Cerebellar nuclear complex (tissue), 1 donor: ENCODE measurements at regions not wholly inside any gene's neighbourhood (a gene's known extent, or its start where the extent isn't known, plus 50 kb on each side); places are given as distances from the start of the nearest gene placed in this dataset.
"Not testable (repeated sequence)": the region's sequence is repeated elsewhere in the genome, so short reads cannot be mapped to it uniquely, and the experiment has no call there.

ENCODE experiments used
- DNase-seq, 2 experiments: peaks; one replicate each; lab custom pipeline; 2025; lab: John Stamatoyannopoulos, UW

GRCh38 chr5:104891596-104891995 lies 1329.0 kb upstream of the NUDT12 start:
- DNase-seq: no peak

- no peak for DNase-seq
Observed at GRCh38 chr5:104890767-104891166, 1328.2 kb upstream of the NUDT12 start.

GRCh38 chr5:104859437-104859836 lies 1296.8 kb upstream of the NUDT12 start:
- no peak for DNase-seq

GRCh38 chr5:104852099-104852498 lies 1289.5 kb upstream of the NUDT12 start:
- not testable (repeated sequence) for DNase-seq

GRCh38 chr5:104845541-104845940 lies 1283.0 kb upstream of the NUDT12 start:
- DNase-seq: no peak

GRCh38 chr5:104843822-104844221 lies 1281.2 kb upstream of the NUDT12 start:
- no peak for DNase-seq

GRCh38 chr5:104840284-104840683 lies 1277.7 kb upstream of the NUDT12 start:
- DNase-seq: no peak

- DNase-seq: not testable (repeated sequence)
Observed at GRCh38 chr5:104831515-104831914, 1268.9 kb upstream of the NUDT12 start.

- DNase-seq: no peak
Observed at GRCh38 chr5:104821606-104822005, 1259.0 kb upstream of the NUDT12 start.

- DNase-seq: no peak
Observed at GRCh38 chr5:104817127-104817526, 1254.5 kb upstream of the NUDT12 start.

GRCh38 chr5:104815212-104815611 lies 1252.6 kb upstream of the NUDT12 start:
- DNase-seq: no peak

- DNase-seq: no peak
Observed at GRCh38 chr5:104800440-104801048, 1238.0 kb upstream of the NUDT12 start.

- DNase-seq: no peak
Observed at GRCh38 chr5:104793755-104794080, 1231.1 kb upstream of the NUDT12 start.

GRCh38 chr5:104793031-104793754 lies 1230.6 kb upstream of the NUDT12 start:
- no peak for DNase-seq

GRCh38 chr5:104789366-104789765 lies 1226.8 kb upstream of the NUDT12 start:
- DNase-seq: no peak

GRCh38 chr5:104785097-104785496 lies 1222.5 kb upstream of the NUDT12 start:
- no peak for DNase-seq

GRCh38 chr5:104774372-104774771 lies 1211.8 kb upstream of the NUDT12 start:
- no peak for DNase-seq

GRCh38 chr5:104764197-104764596 lies 1201.6 kb upstream of the NUDT12 start:
- DNase-seq: no peak

- DNase-seq: no peak
Observed at GRCh38 chr5:104763216-104763615, 1200.6 kb upstream of the NUDT12 start.

- DNase-seq: no peak
Observed at GRCh38 chr5:104757915-104758314, 1195.3 kb upstream of the NUDT12 start.

GRCh38 chr5:104755806-104756205 lies 1193.2 kb upstream of the NUDT12 start:
- no peak for DNase-seq

- DNase-seq: no peak
Observed at GRCh38 chr5:104754311-104754995, 1191.9 kb upstream of the NUDT12 start.

GRCh38 chr5:104751969-104752368 lies 1189.4 kb upstream of the NUDT12 start:
- no peak for DNase-seq
